ENCODE measurements at regions not wholly inside any gene's neighbourhood (a gene's known extent, or its start where the extent isn't known, plus 50 kb on each side); places are given as distances from the start of the nearest gene placed in this dataset.

DNA sequence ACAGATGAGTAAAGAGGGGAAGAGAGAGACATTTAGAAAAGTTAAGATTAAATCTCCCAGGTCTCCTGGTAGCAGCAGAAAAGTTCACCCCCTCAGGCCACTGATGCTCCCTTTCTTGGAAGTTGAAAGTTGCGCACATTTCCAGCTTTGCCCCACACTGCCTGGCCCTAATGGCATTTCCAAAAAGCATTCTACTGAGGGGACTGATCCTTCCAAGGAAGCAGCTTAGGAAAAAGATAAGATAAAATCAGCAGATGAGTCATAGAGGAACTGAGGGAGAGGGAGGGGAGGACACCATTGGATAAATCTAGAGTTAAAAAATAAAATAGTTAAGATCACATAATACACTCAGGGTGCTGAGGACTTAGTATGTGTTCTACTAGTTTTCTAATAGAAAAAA, 67.6 kb upstream of the SLC12A2 start:
- no peak for DNase-seq (ENCODE audit: low read depth, low spot score)
- no peak overlapping the region for H3K4me3 ChIP-seq (ENCODE audit: low read depth, low read length)
- TF ChIP-seq, protein P1, sequence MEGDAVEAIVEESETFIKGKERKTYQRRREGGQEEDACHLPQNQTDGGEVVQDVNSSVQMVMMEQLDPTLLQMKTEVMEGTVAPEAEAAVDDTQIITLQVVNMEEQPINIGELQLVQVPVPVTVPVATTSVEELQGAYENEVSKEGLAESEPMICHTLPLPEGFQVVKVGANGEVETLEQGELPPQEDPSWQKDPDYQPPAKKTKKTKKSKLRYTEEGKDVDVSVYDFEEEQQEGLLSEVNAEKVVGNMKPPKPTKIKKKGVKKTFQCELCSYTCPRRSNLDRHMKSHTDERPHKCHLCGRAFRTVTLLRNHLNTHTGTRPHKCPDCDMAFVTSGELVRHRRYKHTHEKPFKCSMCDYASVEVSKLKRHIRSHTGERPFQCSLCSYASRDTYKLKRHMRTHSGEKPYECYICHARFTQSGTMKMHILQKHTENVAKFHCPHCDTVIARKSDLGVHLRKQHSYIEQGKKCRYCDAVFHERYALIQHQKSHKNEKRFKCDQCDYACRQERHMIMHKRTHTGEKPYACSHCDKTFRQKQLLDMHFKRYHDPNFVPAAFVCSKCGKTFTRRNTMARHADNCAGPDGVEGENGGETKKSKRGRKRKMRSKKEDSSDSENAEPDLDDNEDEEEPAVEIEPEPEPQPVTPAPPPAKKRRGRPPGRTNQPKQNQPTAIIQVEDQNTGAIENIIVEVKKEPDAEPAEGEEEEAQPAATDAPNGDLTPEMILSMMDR (IDR thresholded peaks at IDR 0.05; ENCODE audit: insufficient read depth, low read length, missing control alignments) = no peak
- ChIA-PET POLR2A (no interaction called here), CTCF (no interaction called here)

DNA sequence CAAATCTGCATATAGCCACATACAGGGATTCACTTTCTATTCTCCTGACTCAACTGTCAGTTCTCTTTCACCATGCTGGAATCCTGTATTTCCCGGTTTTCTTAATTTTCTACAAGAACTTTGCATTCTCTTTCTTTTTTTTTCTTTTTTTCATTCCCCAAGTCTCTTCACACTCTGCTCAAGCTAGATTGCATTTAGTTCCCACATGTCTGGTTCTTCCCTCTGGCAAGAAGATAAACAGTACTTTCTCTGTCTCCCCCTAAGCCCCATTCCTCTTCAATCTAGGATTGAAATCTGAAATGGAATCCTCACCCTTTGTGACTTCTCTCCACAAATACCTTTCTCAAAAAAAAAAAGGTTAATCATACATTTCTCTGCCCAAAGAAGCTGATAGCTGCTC, 64.2 kb upstream of the SLC12A2 start:
- no peak for DNase-seq (ENCODE audit: low read depth, low spot score)
- POLR2A ChIA-PET = no interaction called here
- no peak overlapping the region for H3K4me3 ChIP-seq (ENCODE audit: low read depth, low read length)
- TF ChIP-seq, protein P1 (IDR thresholded peaks at IDR 0.05; ENCODE audit: insufficient read depth, low read length, missing control alignments) = no peak
- CTCF ChIA-PET = no interaction called here

GRCh38 chr5:128020012-128020411, 63.6 kb upstream of the SLC12A2 start:
- CTCF ChIA-PET = no interaction called here
- POLR2A ChIA-PET = no interaction called here
- TF ChIP-seq, protein P1 (IDR thresholded peaks at IDR 0.05; ENCODE audit: insufficient read depth, low read length, missing control alignments) = no peak
- DNase-seq (ENCODE audit: low read depth, low spot score) = no peak
- no peak overlapping the region for H3K4me3 ChIP-seq (ENCODE audit: low read depth, low read length)

- no peak overlapping the region for H3K4me3 ChIP-seq (ENCODE audit: low read depth, low read length)
- TF ChIP-seq, protein P1 (IDR thresholded peaks at IDR 0.05; ENCODE audit: insufficient read depth, low read length, missing control alignments) = no peak
- no peak for DNase-seq (ENCODE audit: low read depth, low spot score)
- CTCF ChIA-PET = interaction anchor here (1.0 kb wide), 1 partner anchor 30 kb away, joined by 3 read pairs; no protein-coding TSS in a partner anchor
- POLR2A ChIA-PET = no interaction called here
Observed at GRCh38 chr5:128021411-128021810, 62.2 kb upstream of the SLC12A2 start.

Data from AG04449 (cell line).